CD14-positive monocyte (primary cell): ENCODE measurements at regions not wholly inside any gene's neighbourhood (a gene's known extent, or its start where the extent isn't known, plus 50 kb on each side); places are given as distances from the start of the nearest gene placed in this dataset.

Source experiments
- DNase-seq, 3 donors: peaks; one replicate each; pipeline ENCODE4 v3.0.0-alpha.2; 2011 to 2022
- H2AFZ ChIP-seq: 2 replicates; pipeline ENCODE4 v1.6.0; 2012; ENCODE audit warnings: mild to moderate bottlenecking, low read depth, low read length, inconsistent platforms; ENCODE audit not compliant: insufficient read depth, poor library complexity, severe bottlenecking
- H3K27ac ChIP-seq, 2 donors: 1 replicate in 1 of 2; 2 replicates in 1 of 2; pipeline ENCODE4 v1.5.1; 2012 to 2013; ENCODE audit warnings: low read length in 2 of 2, control low read depth in 1 of 2, inconsistent platforms in 1 of 2, low read depth in 1 of 2, mild to moderate bottlenecking in 1 of 2
- H3K27me3 ChIP-seq, 2 donors: one replicate each; pipeline versions ENCODE4 v1.6.0 to v1.6.1; 2011 to 2013; ENCODE audit warnings: low read length in 2 of 2; ENCODE audit not compliant: control insufficient read depth in 2 of 2, insufficient read depth in 2 of 2
- H3K36me3 ChIP-seq, 2 donors: replicated peaks in 1 of 2; 1 replicate in 1 of 2; 2 replicates in 1 of 2; pipeline versions ENCODE4 v1.5.1 to v1.6.1; 2012 to 2013; ENCODE audit warnings: low read length in 2 of 2, control low read depth in 1 of 2, inconsistent platforms in 1 of 2, mild to moderate bottlenecking in 1 of 2; ENCODE audit not compliant: insufficient read depth in 2 of 2, control insufficient read depth in 1 of 2
- H3K4me1 ChIP-seq, 2 donors: 1 replicate in 1 of 2; 2 replicates in 1 of 2; pipeline versions ENCODE4 v1.5.1 to v1.6.1; 2012 to 2013; ENCODE audit warnings: low read length in 2 of 2, control low read depth in 1 of 2, inconsistent platforms in 1 of 2, mild to moderate bottlenecking in 1 of 2, moderate library complexity in 1 of 2; ENCODE audit not compliant: insufficient read depth in 2 of 2, control insufficient read depth in 1 of 2
- H3K4me2 ChIP-seq: replicated peaks from 2 replicates; pipeline ENCODE3; 2012; ENCODE audit warnings: low read length, moderate library complexity, mild to moderate bottlenecking; ENCODE audit not compliant: poor library complexity, severe bottlenecking; ENCODE audit errors: extremely low read depth
- H3K4me3 ChIP-seq, 3 experiments: fragments of 200-600 bp in 1 of 3; sonication (generic) in 1 of 3; replicated peaks in 1 of 3; 1 replicate in 2 of 3; 2 replicates in 1 of 3; pipeline ENCODE4 v1.5.1; 2011 to 2013; ENCODE audit warnings: low read length in 3 of 3, mild to moderate bottlenecking in 3 of 3, control low read depth in 2 of 3, low read depth in 2 of 3, inconsistent platforms in 1 of 3, moderate library complexity in 1 of 3
- H3K79me2 ChIP-seq: 2 replicates; pipeline ENCODE4 v1.6.0; 2012; ENCODE audit warnings: mild to moderate bottlenecking, control low read depth, inconsistent platforms, low read length, moderate library complexity; ENCODE audit not compliant: insufficient read depth
- H3K9ac ChIP-seq: 2 replicates; pipeline ENCODE4 v1.6.0; 2017; ENCODE audit warnings: low read length, mild to moderate bottlenecking; ENCODE audit not compliant: insufficient read depth, poor library complexity, severe bottlenecking
- H3K9me3 ChIP-seq, 2 donors: replicated peaks in 1 of 2; 1 replicate in 1 of 2; 2 replicates in 1 of 2; pipeline versions ENCODE4 v1.5.1 to v1.6.1; 2012 to 2013; ENCODE audit warnings: low read length in 2 of 2, control low read depth in 1 of 2; ENCODE audit not compliant: control insufficient read depth in 1 of 2, insufficient read depth in 1 of 2
- H4K20me1 ChIP-seq: 2 replicates; pipeline ENCODE4 v1.6.0; 2012; ENCODE audit warnings: mild to moderate bottlenecking, low read length, control low read depth, moderate library complexity; ENCODE audit not compliant: insufficient read depth
- H3K27ac Mint-ChIP-seq, 7 donors: one replicate each; pipeline ENCODE4 v1.8.0; 2020; ENCODE audit warnings: mild to moderate bottlenecking in 7 of 7, mixed read lengths in 7 of 7, moderate library complexity in 6 of 7, inconsistent platforms in 2 of 7
- H3K27me3 Mint-ChIP-seq, 3 donors: one replicate each; pipeline ENCODE4 v1.8.0; 2021 to 2022; ENCODE audit warnings: low read depth in 3 of 3, mild to moderate bottlenecking in 3 of 3, mixed read lengths in 3 of 3, moderate library complexity in 3 of 3, inconsistent platforms in 1 of 3
- H3K36me3 Mint-ChIP-seq, 2 donors: one replicate each; pipeline ENCODE4 v1.8.0; 2020; ENCODE audit warnings: mixed read lengths in 2 of 2, inconsistent platforms in 1 of 2, mild to moderate bottlenecking in 1 of 2
- H3K4me1 Mint-ChIP-seq: one replicate; pipeline ENCODE4 v1.8.0; 2020; ENCODE audit warnings: mild to moderate bottlenecking, mixed read lengths
- H3K4me3 Mint-ChIP-seq, 2 donors: one replicate each; pipeline ENCODE4 v1.8.0; 2020; ENCODE audit warnings: mild to moderate bottlenecking in 2 of 2, mixed read lengths in 2 of 2, moderate library complexity in 1 of 2
- H3K9me3 Mint-ChIP-seq, 7 donors: one replicate each; pipeline ENCODE4 v1.8.0; 2020 to 2022; ENCODE audit warnings: mixed read lengths in 7 of 7, mild to moderate bottlenecking in 6 of 7, moderate library complexity in 6 of 7, inconsistent platforms in 2 of 7
- CTCF ChIP-seq: fragments of 200-600 bp; IDR thresholded peaks from one replicate; pipeline ENCODE4 v1.8.0; 2022; ENCODE audit warnings: antibody characterized with exemption, mild to moderate bottlenecking
- WGBS: methylation state at CpG from one replicate; pipeline ENCODE4 v1.1.5; 2013; ENCODE audit warnings: missing lambda C conversion rate; ENCODE audit not compliant: insufficient coverage; 5-methylcytosine and 5-hydroxymethylcytosine counted together
- intact Hi-C, 2 donors: fragments of 100-400 bp; cut with micrococcal nuclease; formaldehyde crosslinking; loops; one replicate each; pipeline versions ENCODE4 v1.15.0 to v1.15.1; 2023

DNA sequence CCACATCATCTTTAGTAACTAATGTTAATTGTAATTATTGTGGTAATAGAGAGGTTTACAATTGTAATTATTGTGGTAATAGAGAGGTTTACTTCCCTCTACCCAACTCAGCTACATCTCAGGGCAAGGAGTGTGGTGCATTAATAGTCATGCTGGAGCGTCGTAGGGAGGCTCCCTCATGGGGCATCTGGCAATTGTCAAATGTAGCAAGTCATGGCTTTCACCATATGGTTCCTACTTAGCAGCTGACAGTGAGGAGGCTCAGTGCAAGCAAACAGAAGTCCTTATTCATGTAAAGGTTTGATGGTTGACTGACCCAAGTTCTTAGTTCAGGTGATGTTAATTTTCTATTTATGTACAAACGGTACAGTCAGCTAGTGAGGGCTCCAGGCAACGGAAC lies 1012.0 kb downstream of the FLRT2 start:
- H3K79me2 ChIP-seq, result no peaks in the 10 kb centered on the region
- no peaks in the 10 kb centered on the region for H3K27me3 Mint-ChIP-seq
- no peaks in the 10 kb centered on the region for H3K36me3 ChIP-seq
- no peak overlapping the region for H3K4me3 Mint-ChIP-seq
- H3K9me3 ChIP-seq, result no peaks in the 10 kb centered on the region
- no peak overlapping the region for H3K4me3 ChIP-seq
- no peaks in the 10 kb centered on the region for H4K20me1 ChIP-seq
- H3K4me1 Mint-ChIP-seq, result peaks cover 2% of the 10 kb centered on the region
- intact Hi-C loops, result no loop called here
- no peaks in the 10 kb centered on the region for H3K36me3 Mint-ChIP-seq
- H3K4me2 ChIP-seq, result no peak overlapping the region
- H3K27ac Mint-ChIP-seq, result no peak overlapping the region
- no peak overlapping the region for H3K27ac ChIP-seq
- DNase-seq, result no peak
- TF ChIP-seq CTCF, result no peak
- no peaks in the 10 kb centered on the region for H3K27me3 ChIP-seq
- H3K9ac ChIP-seq, result no peak overlapping the region
- WGBS, result 90% methylated on average over 2 of the region's 4 CpGs
- H3K9me3 Mint-ChIP-seq, result peaks cover 0 to 9% (median 3%) of the 10 kb centered on the region in 7 donors
- no peaks in the 10 kb centered on the region for H3K4me1 ChIP-seq
- H2AFZ ChIP-seq, result no peak overlapping the region

- no peaks in the 10 kb centered on the region for H3K36me3 Mint-ChIP-seq
- 60% methylated on average over 3 of the region's 6 CpGs for WGBS
These were observed 1010.8 kb downstream of the FLRT2 start for GRCh38 chr14:86540636-86541247.

More at GRCh38 chr14:86540636-86541247, 1010.8 kb downstream of the FLRT2 start:
- Histone ChIP-seq H3K9me3 (no peaks in the 10 kb centered on the region), H4K20me1 (no peaks in the 10 kb centered on the region), H3K36me3 (no peaks in the 10 kb centered on the region), H3K9ac (no peak overlapping the region), H3K4me3 (no peak overlapping the region), H3K79me2 (no peaks in the 10 kb centered on the region), H2AFZ (no peak overlapping the region), H3K4me1 (no peaks in the 10 kb centered on the region), H3K4me2 (no peak overlapping the region), H3K27ac (no peak overlapping the region), H3K27me3 (no peaks in the 10 kb centered on the region)
- peaks cover 0 to 10% (median 4%) of the 10 kb centered on the region in 7 donors for H3K9me3 Mint-ChIP-seq
- intact Hi-C loops, result no loop called here
- peaks cover 2% of the 10 kb centered on the region for H3K4me1 Mint-ChIP-seq
- no peaks in the 10 kb centered on the region for H3K27me3 Mint-ChIP-seq
- no peak overlapping the region for H3K27ac Mint-ChIP-seq
- no peak for DNase-seq
- TF ChIP-seq CTCF, result no peak
- no peak overlapping the region for H3K4me3 Mint-ChIP-seq
